ENCODE measurements at regions not wholly inside any gene's neighbourhood (a gene's known extent, or its start where the extent isn't known, plus 50 kb on each side); places are given as distances from the start of the nearest gene placed in this dataset.

DNA sequence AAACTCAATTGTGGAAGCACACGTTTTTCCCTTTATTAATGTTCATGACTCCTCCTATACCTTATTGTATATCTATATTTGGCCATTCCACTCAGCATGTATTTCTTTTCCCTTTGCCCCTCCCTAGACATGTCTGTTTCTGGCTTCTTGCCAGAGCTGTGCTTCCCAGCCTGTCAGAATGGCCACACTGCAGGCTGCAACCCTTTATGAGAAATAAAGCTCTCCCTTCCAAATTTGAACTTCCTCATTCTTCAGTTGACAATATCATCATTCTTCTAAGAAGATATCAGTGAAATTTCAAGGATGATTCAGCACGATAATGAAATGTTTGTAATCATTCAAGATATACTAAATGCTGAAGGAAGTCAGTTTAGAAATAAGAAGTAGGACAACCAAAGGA, 107.6 kb upstream of the PRSS3 start:
- no peak for TF ChIP-seq EZH2 (IDR thresholded peaks at IDR 0.05; ENCODE audit: insufficient read depth, poor library complexity, severe bottlenecking)
- no peak for TF ChIP-seq EZH2phosphoT487 (IDR thresholded peaks at IDR 0.05; ENCODE audit: insufficient read depth, low read depth)
